Activated CD4-positive, CD25-positive, alpha-beta regulatory T cell treated with anti-CD3 and anti-CD28 coated beads, Interleukin-2, amount 50 U/mL, for 24 hours (primary cell): ENCODE measurements at regions not wholly inside any gene's neighbourhood (a gene's known extent, or its start where the extent isn't known, plus 50 kb on each side); places are given as distances from the start of the nearest gene placed in this dataset.
"Not testable (repeated sequence)": the region's sequence is repeated elsewhere in the genome, so short reads cannot be mapped to it uniquely, and the experiment has no call there.

Experiments
- ATAC-seq, 2 donors: fragments of 150-1000 bp; cut with Tn5 transposase; one replicate each; pipeline ENCODE4 v1.10.0; 2021; ENCODE audit warnings: mild to moderate bottlenecking in 1 of 2, moderate library complexity in 1 of 2

- no peak for ATAC-seq
Observed at GRCh38 chr18:65671621-65672415, 79.0 kb upstream of the CDH7 start.

- not testable (repeated sequence) for ATAC-seq
Observed at GRCh38 chr18:65670145-65670544, 80.7 kb upstream of the CDH7 start.

- ATAC-seq, result no peak
Observed at GRCh38 chr18:65661391-65661790, 89.4 kb upstream of the CDH7 start.

GRCh38 chr18:65659912-65660311 lies 90.9 kb upstream of the CDH7 start:
- ATAC-seq, result no peak

GRCh38 chr18:65659312-65659711 lies 91.5 kb upstream of the CDH7 start:
- no peak for ATAC-seq

- ATAC-seq, result no peak
Observed at GRCh38 chr18:65651192-65651591, 99.6 kb upstream of the CDH7 start.

GRCh38 chr18:65632236-65632635 lies 118.6 kb upstream of the CDH7 start:
- ATAC-seq, result no peak

- no peak for ATAC-seq
Observed at GRCh38 chr18:65631766-65632165, 119.0 kb upstream of the CDH7 start.

GRCh38 chr18:65628390-65628789 lies 122.4 kb upstream of the CDH7 start:
- no peak for ATAC-seq

- ATAC-seq, result no peak
Observed at GRCh38 chr18:65623676-65624075, 127.1 kb upstream of the CDH7 start.

GRCh38 chr18:65622436-65622835 lies 128.4 kb upstream of the CDH7 start:
- no peak for ATAC-seq

GRCh38 chr18:65620076-65620696 lies 130.6 kb upstream of the CDH7 start:
- ATAC-seq, result no peak

- ATAC-seq, result no peak
Observed at GRCh38 chr18:65610939-65611338, 139.9 kb upstream of the CDH7 start.

GRCh38 chr18:65608471-65608870 lies 142.3 kb upstream of the CDH7 start:
- ATAC-seq, result no peak

- no peak for ATAC-seq
Observed at GRCh38 chr18:65607161-65607560, 143.7 kb upstream of the CDH7 start.

- ATAC-seq, result no peak
Observed at GRCh38 chr18:65606551-65607130, 144.2 kb upstream of the CDH7 start.

GRCh38 chr18:65605352-65605751 lies 145.5 kb upstream of the CDH7 start:
- ATAC-seq, result not testable (repeated sequence)

- no peak for ATAC-seq
Observed at GRCh38 chr18:65601775-65602174, 149.0 kb upstream of the CDH7 start.

- no peak for ATAC-seq
Observed at GRCh38 chr18:65592435-65592834, 158.4 kb upstream of the CDH7 start.

- ATAC-seq, result no peak
Observed at GRCh38 chr18:65587491-65587890, 163.3 kb upstream of the CDH7 start.

GRCh38 chr18:65582094-65582493 lies 168.7 kb upstream of the CDH7 start:
- not testable (repeated sequence) for ATAC-seq

- ATAC-seq, result no peak
Observed at GRCh38 chr18:65568866-65569265, 181.9 kb upstream of the CDH7 start.

GRCh38 chr18:65567372-65567771 lies 183.4 kb upstream of the CDH7 start:
- ATAC-seq, result no peak

- ATAC-seq, result no peak
Observed at GRCh38 chr18:65548316-65548715, 202.5 kb upstream of the CDH7 start.
